Keratinocyte (primary cell): ENCODE measurements at regions not wholly inside any gene's neighbourhood (a gene's known extent, or its start where the extent isn't known, plus 50 kb on each side); places are given as distances from the start of the nearest gene placed in this dataset.
A peak's percentile ranks its signal among the peaks of the same experiment; 100 is the strongest.

Experiments
- DNase-seq: peaks from one replicate; pipeline ENCODE4 v3.0.0-alpha.2; 2011; ENCODE audit warnings: low read depth, missing footprints, low spot score
- FAIRE-seq: peaks from 2 replicates; lab custom pipeline; 2011; peaks lifted over from hg19 to GRCh38; lab: Jason Lieb, UNC
- H2AFZ ChIP-seq: 2 replicates; pipeline ENCODE4 v1.6.0; 2012; ENCODE audit warnings: low read length, control low read depth, inconsistent platforms; ENCODE audit not compliant: control insufficient read depth
- H3K27ac ChIP-seq: 2 replicates; pipeline ENCODE4 v1.5.1; 2011; ENCODE audit warnings: low read length; ENCODE audit not compliant: control insufficient read depth, insufficient read depth
- H3K27me3 ChIP-seq: 3 replicates; pipeline ENCODE4 v1.6.0; 2011; ENCODE audit warnings: low read length; ENCODE audit not compliant: control insufficient read depth, insufficient read depth; ENCODE audit errors: extremely low read depth
- H3K36me3 ChIP-seq, 2 experiments: 2 replicates in 1 of 2; 3 replicates in 1 of 2; pipeline ENCODE4 v1.5.1; 2011; ENCODE audit warnings: low read length in 2 of 2, mild to moderate bottlenecking in 1 of 2; ENCODE audit not compliant: control insufficient read depth in 2 of 2, insufficient read depth in 2 of 2; ENCODE audit errors: extremely low read depth in 1 of 2
- H3K4me1 ChIP-seq: 3 replicates; pipeline ENCODE4 v1.5.1; 2011; ENCODE audit warnings: low read length; ENCODE audit not compliant: control insufficient read depth, insufficient read depth; ENCODE audit errors: extremely low read depth
- H3K4me2 ChIP-seq: 3 replicates; pipeline ENCODE4 v1.6.0; 2011; ENCODE audit warnings: low read depth, low read length; ENCODE audit not compliant: control insufficient read depth, insufficient read depth; ENCODE audit errors: extremely low read depth
- H3K4me3 ChIP-seq, 3 experiments: fragments of 200-600 bp in 1 of 3; sonication (generic) in 1 of 3; 2 replicates in 2 of 3; 3 replicates in 1 of 3; pipeline ENCODE4 v1.5.1; 2011 to 2016; ENCODE audit warnings: low read length in 3 of 3, mild to moderate bottlenecking in 3 of 3, control low read depth in 2 of 3, inconsistent platforms in 1 of 3, low read depth in 1 of 3, mixed read lengths in 1 of 3, mixed run types in 1 of 3, moderate library complexity in 1 of 3; ENCODE audit not compliant: control insufficient read depth in 2 of 3, insufficient read depth in 2 of 3; ENCODE audit errors: extremely low read depth in 1 of 3
- H3K79me2 ChIP-seq: 2 replicates; pipeline ENCODE4 v1.6.0; 2012; ENCODE audit warnings: low read length; ENCODE audit not compliant: control insufficient read depth, insufficient read depth
- H3K9ac ChIP-seq: 3 replicates; pipeline ENCODE4 v1.6.0; 2011; ENCODE audit warnings: low read length; ENCODE audit not compliant: control insufficient read depth, insufficient read depth; ENCODE audit errors: extremely low read depth
- H3K9me1 ChIP-seq: 3 replicates; pipeline ENCODE4 v1.6.0; 2011; ENCODE audit warnings: low read length; ENCODE audit not compliant: control insufficient read depth, insufficient read depth; ENCODE audit errors: extremely low read depth
- H3K9me3 ChIP-seq: 2 replicates; pipeline ENCODE4 v1.5.1; 2012; ENCODE audit warnings: low read depth, low read length; ENCODE audit not compliant: control insufficient read depth
- H4K20me1 ChIP-seq: 3 replicates; pipeline ENCODE4 v1.6.0; 2011; ENCODE audit warnings: low read length; ENCODE audit not compliant: control insufficient read depth, insufficient read depth; ENCODE audit errors: extremely low read depth
- CTCF ChIP-seq, 3 experiments: IDR thresholded peaks in 1 of 3; conservative IDR thresholded peaks in 1 of 3; optimal IDR thresholded peaks in 1 of 3; 2 replicates in 2 of 3; 3 replicates in 1 of 3; pipeline versions ENCODE3 to v1.5.1; 2011; ENCODE audit warnings: low read length in 3 of 3, mild to moderate bottlenecking in 3 of 3, moderate library complexity in 2 of 3, control low read depth in 1 of 3, inconsistent platforms in 1 of 3; ENCODE audit not compliant: insufficient read depth in 2 of 3; ENCODE audit errors: extremely low read depth in 1 of 3
- EZH2 ChIP-seq: IDR thresholded peaks from one replicate; pipeline ENCODE4 v1.6.1; 2012; ENCODE audit warnings: inconsistent platforms, mild to moderate bottlenecking, low read length, moderate library complexity
- dilution Hi-C: fragments of 300-500 bp; cut with MboI; formaldehyde crosslinking; loops from one replicate; pipeline ENCODE4 v1.7.0; 2020; ENCODE audit warnings: low sequenced_read_pairs; ENCODE audit not compliant: extremely low pct_ligation_motif_present

GRCh38 chr1:198054510-198054909 lies 102.3 kb upstream of the NEK7 start:
- TF ChIP-seq EZH2 (no peak), CTCF (optimal IDR thresholded peaks at IDR 0.05 in 1 of 3, IDR thresholded peaks at IDR 0.05 in 1 of 3, conservative IDR thresholded peaks at IDR 0.05 in 1 of 3; ENCODE audit: extremely low read depth in 1 of 3, insufficient read depth in 2 of 3, low read length in 3 of 3) (no peak)
- H3K9me1 ChIP-seq, result no peaks in the 10 kb centered on the region
- no peaks in the 10 kb centered on the region for H3K36me3 ChIP-seq
- no peaks in the 10 kb centered on the region for H3K4me1 ChIP-seq
- H3K27me3 ChIP-seq, result no peaks in the 10 kb centered on the region
- no peak overlapping the region for H3K9ac ChIP-seq
- no peaks in the 10 kb centered on the region for H4K20me1 ChIP-seq
- FAIRE-seq, result no peak
- H3K27ac ChIP-seq, result no peak overlapping the region
- no peak overlapping the region for H3K4me3 ChIP-seq
- H3K79me2 ChIP-seq, result no peaks in the 10 kb centered on the region
- dilution Hi-C loops, result no loop called here
- DNase-seq, result no peak
- no peaks in the 10 kb centered on the region for H3K9me3 ChIP-seq
- no peak overlapping the region for H2AFZ ChIP-seq
- no peak overlapping the region for H3K4me2 ChIP-seq

GRCh38 chr1:198056255-198056654 lies 100.5 kb upstream of the NEK7 start:
- H2AFZ ChIP-seq, result no peak overlapping the region
- H4K20me1 ChIP-seq, result no peaks in the 10 kb centered on the region
- dilution Hi-C loops, result no loop called here
- no peaks in the 10 kb centered on the region for H3K36me3 ChIP-seq
- no peaks in the 10 kb centered on the region for H3K27me3 ChIP-seq
- H3K9me1 ChIP-seq, result no peaks in the 10 kb centered on the region
- H3K27ac ChIP-seq, result no peak overlapping the region
- DNase-seq (no peak), FAIRE-seq (no peak)
- no peaks in the 10 kb centered on the region for H3K4me1 ChIP-seq
- no peak overlapping the region for H3K9ac ChIP-seq
- H3K4me3 ChIP-seq, result no peak overlapping the region
- no peak overlapping the region for H3K4me2 ChIP-seq
- TF ChIP-seq EZH2 (no peak), CTCF (optimal IDR thresholded peaks at IDR 0.05 in 1 of 3, IDR thresholded peaks at IDR 0.05 in 1 of 3, conservative IDR thresholded peaks at IDR 0.05 in 1 of 3; ENCODE audit: extremely low read depth in 1 of 3, insufficient read depth in 2 of 3, low read length in 3 of 3) (peak; percentile 37 to 50 (median 50))
- no peaks in the 10 kb centered on the region for H3K79me2 ChIP-seq
- H3K9me3 ChIP-seq, result no peaks in the 10 kb centered on the region
